ENCODE measurements at regions not wholly inside any gene's neighbourhood (a gene's known extent, or its start where the extent isn't known, plus 50 kb on each side); places are given as distances from the start of the nearest gene placed in this dataset.

DNA sequence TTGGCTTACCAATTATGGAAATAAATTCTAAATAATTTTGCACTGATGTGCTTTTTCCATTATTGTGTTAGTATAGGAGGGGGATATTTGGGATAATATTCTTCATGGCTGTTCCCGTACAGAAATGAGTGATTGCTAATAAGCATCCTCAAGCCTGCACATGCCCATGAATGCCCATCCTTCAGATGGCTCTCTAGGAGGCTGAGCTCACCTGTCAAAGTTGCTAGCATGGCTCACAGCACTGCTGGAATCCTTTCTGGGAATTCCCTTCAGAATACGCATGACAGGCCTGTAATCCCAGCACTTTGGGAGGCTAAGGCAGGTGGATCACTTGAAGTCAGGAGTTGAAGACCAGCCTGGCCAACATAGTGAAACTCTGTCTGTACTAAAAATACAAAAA, 124.1 kb downstream of the NXNL2 start:
- DNase-seq = no peak

DNA sequence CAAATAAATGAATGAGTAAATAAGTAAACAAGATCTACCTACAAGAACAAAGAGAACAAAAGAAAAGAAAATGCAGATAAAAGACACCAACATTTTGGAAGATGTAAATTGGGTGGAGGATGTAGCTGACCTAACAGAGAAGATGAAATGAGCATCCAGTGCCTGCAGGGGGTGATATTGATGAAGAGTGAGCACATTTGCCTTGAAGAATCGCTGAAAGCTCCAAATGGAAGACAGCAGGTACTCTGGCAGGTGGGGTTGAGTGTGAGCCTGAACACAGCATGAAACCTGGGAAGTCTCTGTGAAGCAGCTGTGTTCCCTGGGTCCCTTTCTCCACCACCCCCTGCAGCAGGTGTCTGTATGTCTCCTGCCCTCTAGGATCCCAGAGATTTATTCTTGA, 125.6 kb downstream of the NXNL2 start:
- DNase-seq = peak in 1 of 2 donors; percentile 2

DNA sequence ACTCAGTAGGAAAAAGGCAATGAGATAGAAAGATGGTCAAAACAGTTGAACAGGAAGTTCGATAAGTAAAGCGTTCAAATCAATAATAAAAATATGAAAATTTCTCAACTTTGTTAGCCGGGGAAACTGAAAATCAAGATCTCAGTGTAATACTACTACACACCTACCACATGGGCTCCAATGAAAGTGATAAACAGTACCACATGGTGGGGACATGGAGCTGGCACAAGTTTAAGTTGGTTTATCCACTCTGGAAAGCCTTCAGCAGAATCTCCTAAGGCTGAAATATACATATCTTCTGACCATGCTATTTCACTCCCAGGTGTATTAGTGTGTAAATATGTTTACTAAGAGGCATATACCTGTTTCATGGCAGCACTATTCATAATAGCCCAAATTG, 126.8 kb downstream of the NXNL2 start:
- DNase-seq = no peak

DNA sequence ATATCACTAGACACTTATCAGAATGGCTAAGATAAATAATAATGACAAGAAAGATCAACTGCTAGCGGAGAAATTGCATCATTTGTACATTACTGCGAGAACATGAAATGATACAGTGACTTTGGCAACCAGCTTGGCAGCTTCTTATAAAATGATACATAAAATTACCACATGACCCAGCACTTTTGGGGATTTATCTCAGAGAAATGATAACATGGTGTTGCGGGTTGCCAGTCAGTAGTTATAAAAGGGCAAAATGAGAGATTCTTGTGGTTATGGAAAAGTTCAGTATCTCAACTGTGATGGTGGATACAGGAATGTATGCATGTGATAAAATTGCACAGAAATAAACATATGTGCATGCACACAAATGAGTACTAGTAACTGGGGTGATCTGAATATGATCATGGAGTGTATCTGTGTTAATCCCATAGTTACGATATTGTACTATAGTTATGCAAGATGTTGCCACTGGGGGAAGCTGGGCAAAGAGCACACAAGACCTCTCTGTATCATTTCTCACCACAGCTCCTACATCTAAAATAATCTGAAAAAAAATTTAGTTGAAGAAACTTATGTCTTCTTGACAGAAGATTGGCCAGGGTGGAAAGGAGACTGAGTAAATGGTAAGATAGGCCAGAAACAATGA, 128.9 kb downstream of the NXNL2 start:
- DNase-seq = no peak

- no peak for DNase-seq
These were observed 129.8 kb downstream of the NXNL2 start for GRCh38 chr9:88664773-88665172.

DNA sequence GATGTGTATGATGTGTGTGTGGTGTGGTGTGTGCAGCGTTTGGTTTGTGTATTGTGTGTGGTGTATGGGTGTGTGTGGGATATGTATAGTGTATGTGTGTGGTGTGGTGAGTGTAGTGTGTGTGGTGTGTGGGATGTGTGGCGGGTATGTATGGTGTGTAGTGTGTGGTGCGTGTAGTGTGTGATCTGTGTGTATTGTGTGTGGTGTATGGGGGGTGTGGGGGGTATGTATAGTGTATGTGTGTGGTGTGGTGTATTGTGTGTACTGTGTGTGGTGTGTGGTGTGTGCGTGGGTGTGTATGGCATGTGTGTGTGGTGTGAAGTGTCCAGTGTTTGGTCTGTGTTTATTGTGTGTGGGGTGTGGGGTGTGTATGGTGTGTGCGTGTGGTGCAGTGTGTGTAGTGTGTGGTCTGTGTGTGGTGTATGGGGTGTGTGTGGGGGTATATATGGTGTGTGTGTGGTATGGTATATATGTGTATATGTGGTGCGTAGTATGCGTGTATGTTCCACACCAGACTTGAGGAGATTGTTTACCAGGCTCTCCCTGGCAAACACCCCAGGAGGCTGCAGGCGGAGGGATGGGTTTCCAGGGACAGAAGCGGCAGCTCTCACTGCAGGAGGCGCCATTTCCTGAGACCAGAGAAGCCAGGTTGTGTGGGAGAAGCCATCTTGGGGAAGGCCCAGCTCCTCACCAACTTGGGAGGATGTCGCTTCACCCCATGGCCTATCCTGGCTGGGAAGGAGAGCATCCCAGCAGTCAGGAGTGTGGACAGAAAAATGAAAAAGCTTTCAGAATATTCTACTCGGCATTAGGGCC, 138.1 kb downstream of the NXNL2 start:
- no peak for DNase-seq

GRCh38 chr9:88673886-88674285, 138.9 kb downstream of the NXNL2 start:
- DNase-seq = no peak

DNA sequence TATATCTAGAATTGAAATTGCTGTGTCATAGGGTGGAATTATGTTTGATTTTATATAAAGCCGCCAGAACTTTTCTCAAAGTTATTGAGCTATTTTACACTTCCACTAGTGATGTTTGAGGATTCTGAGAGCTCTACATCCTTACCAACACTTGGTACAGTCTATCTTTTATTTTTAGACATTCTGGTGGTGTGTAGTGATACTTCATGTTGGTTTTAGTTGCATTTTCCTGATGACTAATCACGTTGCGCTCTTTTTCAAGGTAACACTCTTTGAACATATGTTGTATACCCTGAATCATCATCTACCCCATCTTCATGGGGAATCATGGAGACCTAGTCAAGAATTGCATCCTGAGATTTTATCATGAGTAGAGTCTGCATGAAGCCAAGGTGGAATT, 141.7 kb downstream of the NXNL2 start:
- no peak for DNase-seq

DNA sequence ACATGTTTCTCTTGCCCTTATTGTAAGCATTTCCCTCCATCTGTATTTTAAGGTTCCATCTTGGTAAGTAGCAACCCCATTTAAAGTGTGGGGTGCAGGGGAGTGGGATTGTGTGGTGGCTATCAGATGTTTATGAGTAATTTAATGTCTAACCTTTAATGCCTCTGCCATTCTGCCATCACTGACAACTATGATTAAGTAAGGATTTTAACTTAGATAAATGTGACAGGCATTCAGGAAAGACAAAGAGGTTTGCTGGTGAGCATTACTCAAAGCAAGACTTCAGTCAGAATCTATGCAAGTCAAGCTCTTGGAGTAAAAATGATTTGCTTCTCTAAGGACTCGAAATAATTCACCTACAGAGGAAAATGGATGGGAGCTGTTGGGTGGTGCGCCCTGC, 143.0 kb downstream of the NXNL2 start:
- no peak for DNase-seq

DNA sequence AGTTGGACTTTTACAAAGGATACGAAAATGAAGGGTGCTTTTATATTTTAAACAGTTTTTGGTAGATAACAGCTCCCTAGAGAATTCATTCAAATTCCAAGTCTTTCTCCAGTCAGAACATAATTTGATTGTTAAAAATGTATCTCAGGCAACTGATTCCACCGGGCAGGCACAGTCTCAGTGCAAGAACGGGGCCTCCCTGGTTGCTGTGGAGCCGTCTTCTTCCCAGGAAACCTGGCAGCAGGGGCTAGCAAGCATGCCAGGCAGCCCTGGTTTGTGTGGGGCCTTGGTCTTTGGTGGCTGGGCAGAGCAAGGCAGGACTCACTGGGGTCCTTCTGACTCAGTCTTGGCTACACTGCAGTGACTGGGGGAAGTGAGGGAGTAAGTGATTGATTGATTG, 143.5 kb downstream of the NXNL2 start:
- no peak for DNase-seq

- DNase-seq = no peak
These were observed 145.1 kb downstream of the NXNL2 start for GRCh38 chr9:88680041-88680440.

DNA sequence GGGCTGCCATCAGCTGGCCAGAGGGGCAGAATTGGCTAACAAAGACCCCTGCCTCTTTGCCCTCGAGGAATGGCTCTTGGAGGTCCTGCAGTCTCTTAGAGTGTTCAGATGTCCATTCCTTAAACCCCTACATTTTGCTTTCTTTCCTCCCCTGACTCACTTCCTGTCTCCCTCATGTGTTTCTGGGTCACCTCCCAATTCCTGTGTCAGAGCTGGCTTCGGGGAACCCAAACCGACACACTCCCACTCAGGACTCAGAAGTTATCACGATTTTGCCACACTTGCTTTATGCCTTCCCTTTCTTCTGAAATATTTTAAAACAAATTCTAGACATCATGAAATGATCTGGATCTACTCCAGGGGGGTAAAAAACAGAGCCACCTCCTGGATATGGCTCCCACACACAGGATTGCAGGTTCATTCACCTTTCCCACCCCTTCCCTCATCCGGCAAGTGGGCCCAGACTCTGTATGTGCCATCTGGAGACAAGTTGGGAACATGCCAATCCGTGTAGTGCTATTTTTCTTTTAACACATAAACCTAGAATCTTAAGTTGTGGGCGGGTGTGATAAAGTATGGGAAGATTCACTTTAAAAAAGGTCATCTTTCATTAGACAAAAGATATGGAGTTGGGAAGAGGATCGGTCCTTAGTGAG, 145.7 kb downstream of the NXNL2 start:
- no peak for DNase-seq

DNA sequence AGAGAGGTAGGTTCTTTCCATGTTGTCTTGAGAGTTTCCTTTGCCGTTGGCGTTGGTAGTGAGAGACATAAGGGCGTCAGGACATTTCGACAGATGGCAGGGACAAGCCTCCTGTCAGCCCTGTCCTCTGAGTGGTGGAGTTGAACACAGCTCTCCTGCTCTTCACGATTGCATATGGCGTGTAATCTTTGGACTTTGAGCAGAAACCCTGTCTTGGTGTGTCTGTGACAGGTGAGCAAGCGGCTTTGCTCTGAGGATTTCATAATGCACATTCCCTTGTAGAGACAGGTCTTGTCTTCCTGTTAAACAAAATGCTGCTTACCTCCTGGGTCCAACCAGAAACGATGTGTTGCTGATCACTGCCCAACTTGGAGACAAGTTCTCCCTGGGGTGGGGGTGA, 146.5 kb downstream of the NXNL2 start:
- no peak for DNase-seq

DNA sequence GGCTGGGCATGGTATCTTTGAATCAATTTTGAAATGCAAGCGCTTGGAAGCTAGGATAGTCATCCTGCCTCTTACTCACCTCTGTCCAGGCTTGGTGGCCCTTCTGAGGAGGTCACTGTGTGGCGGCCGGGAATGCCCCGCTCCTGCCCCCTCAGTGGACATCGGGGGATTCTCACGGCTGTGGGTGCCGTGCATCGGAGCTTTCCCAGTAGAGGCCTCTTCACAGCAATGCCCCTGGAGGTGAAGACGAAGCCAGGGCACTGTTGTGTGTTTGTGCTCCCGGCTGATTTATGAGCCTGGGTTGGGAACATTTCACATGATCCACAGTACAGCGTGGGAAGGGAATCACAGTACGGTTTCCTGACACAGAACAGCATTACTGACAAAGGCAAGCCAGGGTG, 147.5 kb downstream of the NXNL2 start:
- DNase-seq = no peak

DNA sequence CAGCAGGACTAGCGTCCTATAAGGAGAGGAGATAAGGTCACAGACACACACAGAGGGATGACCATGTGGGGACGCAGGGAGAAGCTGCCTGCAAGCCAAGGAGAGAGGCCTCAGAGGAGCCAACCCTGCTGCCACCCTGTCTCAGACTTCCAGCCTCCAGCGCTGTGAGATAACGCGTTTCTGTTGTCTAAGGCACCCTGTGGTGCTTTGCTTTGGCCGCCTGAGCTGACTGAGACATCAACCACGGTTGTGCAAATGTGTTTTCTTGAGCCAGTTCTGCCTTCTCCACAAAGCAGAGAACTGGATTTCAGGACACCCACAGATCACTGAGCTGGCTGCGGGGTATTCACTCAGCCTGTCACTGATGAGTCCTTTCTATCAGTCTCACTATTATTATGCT, 149.1 kb downstream of the NXNL2 start:
- DNase-seq = no peak

GRCh38 chr9:88684845-88685244, 149.9 kb downstream of the NXNL2 start:
- no peak for DNase-seq

GRCh38 chr9:88685966-88686365, 151.0 kb downstream of the NXNL2 start:
- no peak for DNase-seq

- DNase-seq = no peak
These were observed 154.7 kb downstream of the NXNL2 start for GRCh38 chr9:88689509-88690298.

DNA sequence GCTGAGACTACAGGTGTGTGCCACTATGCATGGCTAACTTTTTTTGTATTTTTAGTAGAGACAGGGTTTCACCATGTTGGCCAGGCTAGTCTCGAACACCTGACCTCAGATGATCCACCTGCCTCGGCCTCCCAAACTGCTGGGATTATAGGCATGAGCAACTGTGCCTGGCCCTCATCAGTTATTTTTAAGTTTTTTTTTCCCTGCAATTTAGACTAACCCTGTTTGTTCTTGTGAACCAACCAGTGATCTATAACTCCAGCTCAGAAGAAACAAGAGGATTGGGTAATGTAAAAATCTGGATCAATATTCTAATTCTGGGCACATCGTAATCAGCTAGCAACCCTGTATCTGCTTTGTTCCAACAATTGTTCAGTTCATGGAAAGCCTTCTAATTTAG, 155.7 kb downstream of the NXNL2 start:
- DNase-seq = no peak

DNA sequence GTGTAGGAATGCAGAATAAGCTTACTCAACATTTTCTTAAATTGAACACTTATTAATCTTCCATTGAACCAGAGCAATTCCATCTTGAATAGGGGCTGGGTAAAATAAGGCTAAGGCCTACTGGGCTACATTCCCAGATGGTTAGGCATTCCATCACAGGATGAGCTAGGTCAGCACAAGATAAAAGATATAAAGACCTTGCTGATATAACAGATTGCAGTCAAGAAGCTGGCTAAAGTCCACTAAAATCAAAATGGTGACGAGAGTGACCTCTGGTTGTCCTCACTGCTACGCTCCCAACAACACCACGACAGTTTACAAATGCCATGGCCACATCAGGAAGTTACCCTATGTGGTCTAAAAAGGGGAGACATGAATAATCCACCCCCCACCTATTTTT, 156.1 kb downstream of the NXNL2 start:
- no peak for DNase-seq

DNA sequence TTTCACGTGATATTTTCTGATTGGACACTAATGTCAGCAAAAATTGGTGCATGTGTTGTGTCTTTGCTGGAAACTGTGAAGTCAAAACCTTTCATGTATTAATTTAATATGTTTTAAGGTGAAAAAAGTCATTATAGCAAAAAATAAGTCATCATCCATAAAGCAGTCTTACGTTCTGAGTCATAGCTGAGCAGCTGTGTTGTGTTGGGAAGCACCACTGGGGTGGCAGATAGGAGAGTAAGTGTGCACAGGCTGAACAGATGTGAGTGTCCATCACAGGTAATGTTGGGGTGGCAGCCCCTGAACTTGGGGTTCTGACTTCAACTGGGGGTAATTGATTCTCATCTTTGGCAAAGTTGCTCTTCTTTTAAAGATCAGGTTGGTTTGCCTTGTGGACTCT, 156.8 kb downstream of the NXNL2 start:
- no peak for DNase-seq

GRCh38 chr9:88692827-88693226, 157.8 kb downstream of the NXNL2 start:
- no peak for DNase-seq

GRCh38 chr9:88694625-88695024, 159.6 kb downstream of the NXNL2 start:
- DNase-seq = no peak

Data from stimulated activated CD4-positive, alpha-beta T cell treated with anti-CD3 and anti-CD28 coated beads, Interleukin-2, amount 100 ng/mL, for 48 hours (primary cell).